ENCODE measurements at regions not wholly inside any gene's neighbourhood (a gene's known extent, or its start where the extent isn't known, plus 50 kb on each side); places are given as distances from the start of the nearest gene placed in this dataset.
A peak's percentile ranks its signal among the peaks of the same experiment; 100 is the strongest.

DNA sequence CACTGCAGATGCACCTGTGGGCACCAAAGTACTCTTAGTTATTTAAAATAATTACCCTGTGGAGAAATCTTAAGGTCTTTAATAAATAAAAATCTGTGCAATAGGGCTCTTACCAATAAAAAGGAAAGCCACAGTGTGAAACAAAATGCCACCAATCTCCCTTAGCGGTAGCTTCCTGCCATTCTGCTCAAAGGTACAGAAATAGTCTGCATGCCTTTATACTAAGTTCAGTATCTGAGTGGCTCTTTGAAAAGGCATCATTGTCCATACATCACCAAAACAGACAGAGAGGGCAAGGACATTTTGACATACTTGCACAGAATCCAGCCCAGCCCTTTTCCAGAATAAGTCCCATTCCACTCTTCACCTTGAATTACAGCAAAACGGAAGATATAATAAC is 161.0 kb downstream of the KLF12 start:
- in situ Hi-C loops (cut with HindIII; ENCODE audit: low sequenced_read_pairs) = no loop called here
- no peak overlapping the region for H3K4me3 ChIP-seq (ENCODE audit: low read depth, low read length)
- TF ChIP-seq, protein P1, sequence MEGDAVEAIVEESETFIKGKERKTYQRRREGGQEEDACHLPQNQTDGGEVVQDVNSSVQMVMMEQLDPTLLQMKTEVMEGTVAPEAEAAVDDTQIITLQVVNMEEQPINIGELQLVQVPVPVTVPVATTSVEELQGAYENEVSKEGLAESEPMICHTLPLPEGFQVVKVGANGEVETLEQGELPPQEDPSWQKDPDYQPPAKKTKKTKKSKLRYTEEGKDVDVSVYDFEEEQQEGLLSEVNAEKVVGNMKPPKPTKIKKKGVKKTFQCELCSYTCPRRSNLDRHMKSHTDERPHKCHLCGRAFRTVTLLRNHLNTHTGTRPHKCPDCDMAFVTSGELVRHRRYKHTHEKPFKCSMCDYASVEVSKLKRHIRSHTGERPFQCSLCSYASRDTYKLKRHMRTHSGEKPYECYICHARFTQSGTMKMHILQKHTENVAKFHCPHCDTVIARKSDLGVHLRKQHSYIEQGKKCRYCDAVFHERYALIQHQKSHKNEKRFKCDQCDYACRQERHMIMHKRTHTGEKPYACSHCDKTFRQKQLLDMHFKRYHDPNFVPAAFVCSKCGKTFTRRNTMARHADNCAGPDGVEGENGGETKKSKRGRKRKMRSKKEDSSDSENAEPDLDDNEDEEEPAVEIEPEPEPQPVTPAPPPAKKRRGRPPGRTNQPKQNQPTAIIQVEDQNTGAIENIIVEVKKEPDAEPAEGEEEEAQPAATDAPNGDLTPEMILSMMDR (IDR thresholded peaks at IDR 0.05; ENCODE audit: low read depth, low read length) = no peak
- DNase-seq (ENCODE audit: low read depth, low spot score) = no peak

DNA sequence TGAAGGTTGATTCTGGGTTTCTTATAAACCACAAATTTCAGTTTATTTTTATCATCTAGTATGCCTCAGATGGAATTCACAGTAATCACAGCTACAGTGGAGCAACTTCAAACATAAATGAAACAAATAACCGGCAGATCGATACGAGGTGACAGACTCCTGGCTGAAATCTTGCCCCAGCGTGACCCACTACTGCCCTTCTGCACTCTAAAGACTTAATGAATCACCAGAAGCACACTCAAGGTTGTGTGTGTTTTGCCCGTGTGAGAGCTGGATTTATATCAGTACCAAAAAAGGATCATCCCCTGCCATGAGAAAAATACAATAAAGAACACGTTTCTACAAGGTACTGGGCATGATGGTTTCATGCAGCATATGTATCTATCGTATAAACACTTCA is 161.7 kb downstream of the KLF12 start:
- in situ Hi-C loops (cut with HindIII; ENCODE audit: low sequenced_read_pairs) = no loop called here
- TF ChIP-seq, protein P1 (IDR thresholded peaks at IDR 0.05; ENCODE audit: low read depth, low read length) = no peak
- no peak overlapping the region for H3K4me3 ChIP-seq (ENCODE audit: low read depth, low read length)
- no peak for DNase-seq (ENCODE audit: low read depth, low spot score)

DNA sequence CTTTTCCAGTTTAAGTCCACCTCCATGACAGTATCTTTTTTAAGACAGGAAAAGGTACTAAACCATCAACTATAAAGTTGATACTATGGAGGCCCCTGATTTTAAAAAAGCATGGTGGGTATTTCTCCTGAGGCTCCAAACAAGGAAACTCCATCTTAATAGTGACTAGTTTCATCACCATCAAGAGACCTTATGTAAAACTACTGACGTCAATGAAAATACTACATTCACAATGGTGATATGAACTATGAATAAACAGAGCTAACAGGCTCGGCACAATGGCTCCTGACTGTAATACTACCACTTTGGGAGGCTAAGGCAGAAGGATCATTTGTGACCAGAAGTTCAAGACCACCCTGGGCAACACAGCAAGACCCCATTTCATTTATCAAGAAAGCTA is 162.7 kb downstream of the KLF12 start:
- in situ Hi-C loops (cut with HindIII; ENCODE audit: low sequenced_read_pairs) = no loop called here
- TF ChIP-seq, protein P1 (IDR thresholded peaks at IDR 0.05; ENCODE audit: low read depth, low read length) = no peak
- DNase-seq (ENCODE audit: low read depth, low spot score) = no peak
- no peak overlapping the region for H3K4me3 ChIP-seq (ENCODE audit: low read depth, low read length)

DNA sequence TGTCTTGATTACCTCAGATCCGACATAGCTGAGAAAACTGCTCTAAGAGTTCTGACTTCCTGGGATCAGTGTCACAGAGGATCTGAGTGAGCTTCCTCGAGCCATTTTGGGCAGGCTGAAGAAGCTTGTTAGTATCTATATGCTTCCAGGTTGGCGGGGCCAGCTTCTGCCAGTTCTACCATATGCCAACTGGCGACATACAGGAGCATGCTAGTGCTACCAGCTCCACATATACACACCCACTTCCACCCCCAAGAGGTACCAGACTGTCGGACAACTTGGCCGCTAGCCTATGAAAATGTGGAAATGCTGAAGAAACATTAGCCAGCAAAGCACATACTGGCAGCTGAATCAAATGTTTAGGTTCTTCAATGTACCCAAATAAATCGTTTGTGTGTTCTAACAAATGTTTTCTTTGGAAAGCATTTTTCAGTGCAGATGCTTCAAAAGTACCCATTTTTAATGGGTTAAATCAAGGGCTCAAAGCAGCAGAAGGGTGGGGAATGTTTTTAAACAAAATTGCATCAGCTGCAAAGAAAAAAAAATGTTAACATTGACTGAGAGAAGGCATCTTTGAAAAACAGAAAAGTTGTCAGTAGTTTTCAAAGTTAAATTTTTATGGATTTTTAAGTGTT is 163.7 kb downstream of the KLF12 start:
- TF ChIP-seq, protein P1 (IDR thresholded peaks at IDR 0.05; ENCODE audit: low read depth, low read length) = no peak
- no peak overlapping the region for H3K4me3 ChIP-seq (ENCODE audit: low read depth, low read length)
- in situ Hi-C loops (cut with HindIII; ENCODE audit: low sequenced_read_pairs) = no loop called here
- DNase-seq (ENCODE audit: low read depth, low spot score) = peak; percentile 24

DNA sequence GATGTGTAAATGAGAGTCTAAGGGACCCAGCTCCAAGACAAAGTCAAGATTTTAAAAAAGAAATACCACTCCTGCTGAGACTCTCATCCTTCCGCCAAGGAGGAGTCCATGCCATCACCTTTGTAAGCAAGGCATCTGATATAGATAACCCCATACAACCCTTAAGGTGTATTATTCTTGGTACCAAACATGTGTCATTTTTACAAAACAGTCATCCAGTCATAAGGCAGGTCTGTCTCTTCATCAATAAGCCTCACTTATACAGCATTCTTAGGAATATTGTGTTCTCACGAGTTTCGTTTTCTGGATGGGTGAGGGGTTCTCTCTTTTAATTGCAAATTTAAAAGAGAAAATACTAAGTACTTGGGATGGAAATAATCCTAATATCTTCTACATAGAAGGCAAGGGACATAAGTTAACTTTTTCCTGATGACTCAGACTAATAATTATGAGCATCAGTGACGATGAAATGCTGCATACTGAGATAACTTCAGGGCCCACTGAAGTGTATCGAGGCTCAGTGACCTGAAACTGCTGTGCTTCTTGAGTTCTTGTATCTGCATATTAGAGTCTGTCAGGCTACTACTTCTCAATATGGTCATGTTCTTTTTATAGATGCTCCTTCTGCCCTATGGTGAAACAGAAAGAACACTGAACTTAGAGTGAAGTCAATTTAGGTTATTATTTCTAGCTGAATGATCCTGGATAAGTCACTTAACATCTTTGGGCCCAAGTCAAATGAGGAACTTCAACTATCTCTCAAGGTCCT is 166.6 kb downstream of the KLF12 start:
- H3K4me3 ChIP-seq (ENCODE audit: low read depth, low read length) = no peak overlapping the region
- in situ Hi-C loops (cut with HindIII; ENCODE audit: low sequenced_read_pairs) = no loop called here
- TF ChIP-seq, protein P1 (IDR thresholded peaks at IDR 0.05; ENCODE audit: low read depth, low read length) = no peak
- no peak for DNase-seq (ENCODE audit: low read depth, low spot score)

DNA sequence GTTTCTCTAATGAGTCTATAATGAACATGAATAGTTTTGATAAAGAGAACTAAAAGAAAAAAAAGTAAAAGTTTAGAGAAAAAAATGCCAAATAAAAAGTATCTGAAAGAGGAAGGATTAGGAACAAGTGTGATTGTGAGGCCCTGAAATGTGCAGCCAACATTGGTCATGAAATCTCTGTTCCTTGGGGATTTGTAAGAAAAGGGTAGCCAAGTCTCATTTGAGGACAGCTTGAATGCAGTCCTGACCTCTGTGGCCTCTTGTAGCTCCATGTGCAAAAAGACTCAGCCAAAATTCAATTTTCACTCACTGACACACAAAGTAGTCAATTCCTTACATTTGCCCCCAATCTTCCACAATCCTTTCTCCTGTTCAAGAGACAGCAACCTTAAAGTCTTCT is 167.9 kb downstream of the KLF12 start:
- no peak overlapping the region for H3K4me3 ChIP-seq (ENCODE audit: low read depth, low read length)
- TF ChIP-seq, protein P1 (IDR thresholded peaks at IDR 0.05; ENCODE audit: low read depth, low read length) = no peak
- no peak for DNase-seq (ENCODE audit: low read depth, low spot score)
- in situ Hi-C loops (cut with HindIII; ENCODE audit: low sequenced_read_pairs) = no loop called here
